Activated CD8-positive, alpha-beta T cell treated with anti-CD3 and anti-CD28 coated beads for 36 hours (primary cell): ENCODE measurements at regions not wholly inside any gene's neighbourhood (a gene's known extent, or its start where the extent isn't known, plus 50 kb on each side); places are given as distances from the start of the nearest gene placed in this dataset.

ENCODE experiments used
- ATAC-seq: fragments of 200-7000 bp; cut with Tn5 transposase; one replicate; pipeline ENCODE4 v1.10.0; 2021; ENCODE audit warnings: mild to moderate bottlenecking, moderate library complexity
- CTCF ChIA-PET: fragments of 350-600 bp; sonication (Branson Sonifier 250); formaldehyde crosslinking; loops from one replicate; lab custom pipeline; 2021; ENCODE audit warnings: antibody characterized with exemption; lab: Charles Lee
- POLR2A ChIA-PET: fragments of 350-600 bp; sonication (Branson Sonifier 250); formaldehyde crosslinking; loops from one replicate; lab custom pipeline; 2021; ENCODE audit warnings: antibody characterized with exemption; lab: Charles Lee
- DNase-seq: peaks from one replicate; pipeline ENCODE4 v3.0.0-alpha.2; 2020
- H3K27ac Mint-ChIP-seq: one replicate; pipeline ENCODE4 v1.8.0; 2021; ENCODE audit warnings: mild to moderate bottlenecking, mixed read lengths
- H3K27me3 Mint-ChIP-seq: one replicate; pipeline ENCODE4 v1.8.0; 2021; ENCODE audit warnings: mixed read lengths
- H3K36me3 Mint-ChIP-seq: one replicate; pipeline ENCODE4 v1.8.0; 2021; ENCODE audit warnings: low read depth, mixed read lengths
- H3K4me1 Mint-ChIP-seq: one replicate; pipeline ENCODE4 v1.8.0; 2021; ENCODE audit warnings: low read depth, mixed read lengths
- H3K4me3 Mint-ChIP-seq: one replicate; pipeline ENCODE4 v1.8.0; 2021; ENCODE audit warnings: mild to moderate bottlenecking, moderate library complexity, mixed read lengths
- H3K9me3 Mint-ChIP-seq: one replicate; pipeline ENCODE4 v1.8.0; 2021; ENCODE audit warnings: mixed read lengths
- CTCF ChIP-seq: fragments of 200-600 bp; IDR thresholded peaks from one replicate; pipeline ENCODE4 v1.8.0; 2022; ENCODE audit warnings: antibody characterized with exemption, mild to moderate bottlenecking
- intact Hi-C: fragments of 100-400 bp; cut with micrococcal nuclease; formaldehyde crosslinking; loops from one replicate; pipeline ENCODE4 v1.10.0; 2022

- H3K4me3 Mint-ChIP-seq: no peak overlapping the region
- H3K27me3 Mint-ChIP-seq: no peaks in the 10 kb centered on the region
- intact Hi-C loops: no loop called here
- H3K4me1 Mint-ChIP-seq: peaks cover 14% of the 10 kb centered on the region
- H3K36me3 Mint-ChIP-seq: peaks cover 3% of the 10 kb centered on the region
- ChIA-PET POLR2A (no interaction called here), CTCF (interaction anchor here (1.2 kb wide), 1 partner anchor 13 kb away, joined by 4 read pairs; no protein-coding TSS in a partner anchor)
- H3K9me3 Mint-ChIP-seq: peaks cover 5% of the 10 kb centered on the region
- no peak overlapping the region for H3K27ac Mint-ChIP-seq
- no peak for ATAC-seq
- no peak for TF ChIP-seq CTCF
- no peak for DNase-seq
Measured at GRCh38 chr3:106058475-106058874, 189.7 kb upstream of the CBLB start.

GRCh38 chr3:106059953-106060517 lies 191.2 kb upstream of the CBLB start:
- no peak for ATAC-seq

GRCh38 chr3:106063909-106064308 lies 195.1 kb upstream of the CBLB start:
- no peak overlapping the region for H3K4me3 Mint-ChIP-seq
- no peaks in the 10 kb centered on the region for H3K27me3 Mint-ChIP-seq
- intact Hi-C loops: no loop called here
- peaks cover 23% of the 10 kb centered on the region for H3K4me1 Mint-ChIP-seq
- peaks cover 12% of the 10 kb centered on the region for H3K36me3 Mint-ChIP-seq
- ATAC-seq (no peak), DNase-seq (no peak)
- H3K9me3 Mint-ChIP-seq: peaks cover 2% of the 10 kb centered on the region
- no peak overlapping the region for H3K27ac Mint-ChIP-seq
- no peak for TF ChIP-seq CTCF
- CTCF ChIA-PET: interaction anchor here (0.6 kb wide), 1 partner anchor 15 kb away, joined by 3 read pairs; no protein-coding TSS in a partner anchor
- POLR2A ChIA-PET: no interaction called here

More at GRCh38 chr3:106059953-106060517, 191.2 kb upstream of the CBLB start:
- H3K4me1 Mint-ChIP-seq: peaks cover 14% of the 10 kb centered on the region
- ChIA-PET POLR2A (no interaction called here), CTCF (no interaction called here)
- intact Hi-C loops: no loop called here
- no peak overlapping the region for H3K27ac Mint-ChIP-seq
- TF ChIP-seq CTCF: no peak
- DNase-seq: no peak
- peaks cover 6% of the 10 kb centered on the region for H3K9me3 Mint-ChIP-seq
- H3K4me3 Mint-ChIP-seq: no peak overlapping the region
- H3K27me3 Mint-ChIP-seq: no peaks in the 10 kb centered on the region
- H3K36me3 Mint-ChIP-seq: peaks cover 9% of the 10 kb centered on the region

- peaks cover 12% of the 10 kb centered on the region for H3K36me3 Mint-ChIP-seq
- peaks cover 2% of the 10 kb centered on the region for H3K9me3 Mint-ChIP-seq
- peaks cover 21% of the 10 kb centered on the region for H3K4me1 Mint-ChIP-seq
- ATAC-seq (no peak), DNase-seq (no peak)
- no peak for TF ChIP-seq CTCF
- no peak overlapping the region for H3K4me3 Mint-ChIP-seq
- H3K27ac Mint-ChIP-seq: no peak overlapping the region
- POLR2A ChIA-PET: interaction anchor here (0.6 kb wide), 1 partner anchor 238 kb away, joined by 3 read pairs; no protein-coding TSS in a partner anchor
- H3K27me3 Mint-ChIP-seq: no peaks in the 10 kb centered on the region
- intact Hi-C loops: no loop called here
- CTCF ChIA-PET: no interaction called here
Measured at GRCh38 chr3:106065831-106066230, 197.0 kb upstream of the CBLB start.

- TF ChIP-seq CTCF: no peak
- Mint-ChIP-seq H3K9me3 (peaks cover 2% of the 10 kb centered on the region), H3K27me3 (no peaks in the 10 kb centered on the region), H3K4me1 (peaks cover 24% of the 10 kb centered on the region), H3K4me3 (no peak overlapping the region), H3K36me3 (peaks cover 12% of the 10 kb centered on the region), H3K27ac (peak overlapping the region; percentile 86)
- ChIA-PET CTCF (no interaction called here), POLR2A (no interaction called here)
- ATAC-seq (peak; percentile 6), DNase-seq (no peak)
- intact Hi-C loops: no loop called here
Measured at GRCh38 chr3:106067711-106068110, 198.9 kb upstream of the CBLB start.
